Spinal cord (tissue), 9 donors: ENCODE measurements at regions not wholly inside any gene's neighbourhood (a gene's known extent, or its start where the extent isn't known, plus 50 kb on each side); places are given as distances from the start of the nearest gene placed in this dataset.
A peak's percentile ranks its signal among the peaks of the same experiment; 100 is the strongest.
"Not testable (repeated sequence)": the region's sequence is repeated elsewhere in the genome, so short reads cannot be mapped to it uniquely, and the experiment has no call there.

ENCODE experiments used
- DNase-seq, 6 donors: peaks; one replicate each; pipeline versions ENCODE4 v3.0.0 to v3.0.0-alpha.2; 2013 to 2015; ENCODE audit warnings: low spot score in 6 of 6, low read depth in 4 of 6
- H3K27ac ChIP-seq: one replicate; pipeline ENCODE4 v1.5.1; 2013; ENCODE audit warnings: low read depth, low read length, control low read depth
- H3K27me3 ChIP-seq: one replicate; pipeline ENCODE4 v1.6.1; 2013; ENCODE audit warnings: low read length; ENCODE audit not compliant: control insufficient read depth, insufficient read depth
- H3K36me3 ChIP-seq: one replicate; pipeline ENCODE4 v1.6.1; 2013; ENCODE audit warnings: low read length; ENCODE audit not compliant: control insufficient read depth, insufficient read depth
- H3K4me1 ChIP-seq: one replicate; pipeline ENCODE4 v1.6.1; 2013; ENCODE audit warnings: low read length; ENCODE audit not compliant: control insufficient read depth, insufficient read depth
- H3K4me3 ChIP-seq: one replicate; pipeline ENCODE4 v1.5.1; 2013; ENCODE audit warnings: low read depth, low read length, control low read depth
- H3K9me3 ChIP-seq: one replicate; pipeline ENCODE4 v1.6.1; 2013; ENCODE audit warnings: low read length; ENCODE audit not compliant: control insufficient read depth, insufficient read depth
- WGBS: methylation state at CpG from one replicate; pipeline ENCODE4 v1.1.5; 2013; ENCODE audit warnings: missing lambda C conversion rate; ENCODE audit not compliant: insufficient coverage; 5-methylcytosine and 5-hydroxymethylcytosine counted together
- donor health status: healthy.

- H3K27ac ChIP-seq: no peak overlapping the region
- 67% methylated on average over 2 of the region's 8 CpGs for WGBS
- H3K4me3 ChIP-seq: no peak overlapping the region
- peaks cover 13% of the 10 kb centered on the region for H3K4me1 ChIP-seq
- H3K36me3 ChIP-seq: no peaks in the 10 kb centered on the region
- no peaks in the 10 kb centered on the region for H3K27me3 ChIP-seq
- no peaks in the 10 kb centered on the region for H3K9me3 ChIP-seq
- peak in 1 of 6 donors; percentile 54 for DNase-seq
These were observed 200.3 kb downstream of the KTN1 start for GRCh38 chr14:55780156-55780946.

- H3K4me3 ChIP-seq: no peak overlapping the region
- no peaks in the 10 kb centered on the region for H3K9me3 ChIP-seq
- no peaks in the 10 kb centered on the region for H3K36me3 ChIP-seq
- H3K4me1 ChIP-seq: peaks cover 13% of the 10 kb centered on the region
- DNase-seq: no peak
- no peaks in the 10 kb centered on the region for H3K27me3 ChIP-seq
- no peak overlapping the region for H3K27ac ChIP-seq
- 89% methylated on average over 5 of the region's 5 CpGs for WGBS
These were observed 201.0 kb downstream of the KTN1 start for GRCh38 chr14:55781046-55781445.

GRCh38 chr14:55782166-55782565 lies 202.2 kb downstream of the KTN1 start:
- no peaks in the 10 kb centered on the region for H3K36me3 ChIP-seq
- no peak overlapping the region for H3K4me3 ChIP-seq
- no peaks in the 10 kb centered on the region for H3K27me3 ChIP-seq
- no peak overlapping the region for H3K27ac ChIP-seq
- H3K9me3 ChIP-seq: no peaks in the 10 kb centered on the region
- H3K4me1 ChIP-seq: peaks cover 13% of the 10 kb centered on the region
- no peak for DNase-seq

- Histone ChIP-seq H3K27ac (no peak overlapping the region), H3K4me3 (no peak overlapping the region), H3K36me3 (no peaks in the 10 kb centered on the region), H3K27me3 (no peaks in the 10 kb centered on the region), H3K9me3 (no peaks in the 10 kb centered on the region), H3K4me1 (no peaks in the 10 kb centered on the region)
- DNase-seq: no peak
- no CpG with 5 or more reads among the region's 2 CpGs for WGBS
These were observed 209.4 kb downstream of the KTN1 start for GRCh38 chr14:55789406-55789805.

- no peaks in the 10 kb centered on the region for H3K36me3 ChIP-seq
- H3K4me3 ChIP-seq: no peak overlapping the region
- no peaks in the 10 kb centered on the region for H3K27me3 ChIP-seq
- H3K4me1 ChIP-seq: no peaks in the 10 kb centered on the region
- 96% methylated on average over 3 of the region's 6 CpGs for WGBS
- no peak overlapping the region for H3K27ac ChIP-seq
- H3K9me3 ChIP-seq: no peaks in the 10 kb centered on the region
- DNase-seq: no peak
These were observed 214.9 kb downstream of the KTN1 start for GRCh38 chr14:55794655-55795595.

GRCh38 chr14:55796513-55796912 lies 216.5 kb downstream of the KTN1 start:
- not testable (repeated sequence) for H3K4me3 ChIP-seq, H3K9me3 ChIP-seq, H3K27ac ChIP-seq, DNase-seq, H3K27me3 ChIP-seq, H3K36me3 ChIP-seq, H3K4me1 ChIP-seq
- no CpG with 5 or more reads among the region's 3 CpGs for WGBS

GRCh38 chr14:55798406-55798805 lies 218.4 kb downstream of the KTN1 start:
- Histone ChIP-seq H3K4me3 (no peak overlapping the region), H3K27me3 (no peaks in the 10 kb centered on the region), H3K4me1 (no peaks in the 10 kb centered on the region), H3K36me3 (no peaks in the 10 kb centered on the region), H3K9me3 (no peaks in the 10 kb centered on the region), H3K27ac (no peak overlapping the region)
- 79% methylated on average over 3 of the region's 3 CpGs for WGBS
- DNase-seq: no peak

- H3K27ac ChIP-seq: no peak overlapping the region
- peak in 1 of 6 donors; percentile 43 for DNase-seq
- no peaks in the 10 kb centered on the region for H3K9me3 ChIP-seq
- H3K4me1 ChIP-seq: no peaks in the 10 kb centered on the region
- no peak overlapping the region for H3K4me3 ChIP-seq
- H3K27me3 ChIP-seq: no peaks in the 10 kb centered on the region
- 80% methylated on average over 1 of the region's 3 CpGs for WGBS
- H3K36me3 ChIP-seq: no peaks in the 10 kb centered on the region
These were observed 219.6 kb downstream of the KTN1 start for GRCh38 chr14:55799508-55800095.

- WGBS: 45% methylated on average over 3 of the region's 3 CpGs
- H3K36me3 ChIP-seq: no peaks in the 10 kb centered on the region
- H3K4me1 ChIP-seq: no peaks in the 10 kb centered on the region
- no peak overlapping the region for H3K4me3 ChIP-seq
- H3K27me3 ChIP-seq: no peaks in the 10 kb centered on the region
- no peak overlapping the region for H3K27ac ChIP-seq
- H3K9me3 ChIP-seq: peaks cover 2% of the 10 kb centered on the region
- DNase-seq: peak in 1 of 6 donors; percentile 53
These were observed 220.3 kb downstream of the KTN1 start for GRCh38 chr14:55800156-55800785.
